Pancreas (tissue), 10 donors: ENCODE measurements at regions not wholly inside any gene's neighbourhood (a gene's known extent, or its start where the extent isn't known, plus 50 kb on each side); places are given as distances from the start of the nearest gene placed in this dataset.
"Not testable (repeated sequence)": the region's sequence is repeated elsewhere in the genome, so short reads cannot be mapped to it uniquely, and the experiment has no call there.

Experiments used
- ATAC-seq, 4 donors: fragments of 200-7000 bp; cut with Tn5 transposase; one replicate each; pipeline versions ENCODE4 v1.8.0 to v1.9.1; 2020; ENCODE audit warnings: mild to moderate bottlenecking in 4 of 4, moderate library complexity in 4 of 4
- DNase-seq, 6 donors: peaks; one replicate each; pipeline ENCODE4 v3.0.0-alpha.2; 2020
- FAIRE-seq: peaks from 2 replicates; lab custom pipeline; 2012; peaks lifted over from hg19 to GRCh38; lab: Jason Lieb, UNC
- H3K27ac ChIP-seq, 4 donors: fragments of 200-600 bp; sonication (generic); 1 replicate in 3 of 4; 2 replicates in 1 of 4; pipeline versions ENCODE4 v1.5.0 to v1.8.0; 2020
- H3K27me3 ChIP-seq, 4 donors: fragments of 200-600 bp; one replicate each; pipeline ENCODE4 v1.8.0; 2021
- H3K36me3 ChIP-seq, 3 donors: fragments of 200-600 bp; sonication (generic) in 1 of 3; one replicate each; pipeline versions ENCODE4 v1.5.0 to v1.8.0; 2020 to 2021
- H3K4me1 ChIP-seq, 3 donors: fragments of 200-600 bp; one replicate each; pipeline ENCODE4 v1.8.0; 2021
- H3K4me3 ChIP-seq, 4 donors: fragments of 200-600 bp; sonication (generic) in 2 of 4; one replicate each; pipeline versions ENCODE4 v1.5.0 to v1.8.0; 2020 to 2021
- H3K9me3 ChIP-seq, 4 donors: fragments of 200-600 bp; one replicate each; pipeline ENCODE4 v1.8.0; 2021
- WGBS, 2 donors: extraction: QIAGEN DNeasy Blood & Tissue Kit; methylation state at CpG; one replicate each; pipeline ENCODE4 v1.1.7; 2013; 5-methylcytosine and 5-hydroxymethylcytosine counted together
- intact Hi-C, 3 donors: fragments of 100-400 bp; cut with DNase I; formaldehyde crosslinking; loops; one replicate each; pipeline versions ENCODE4 v1.11.1 to v1.14.2; 2022
- TF ChIP-seq, protein P1 (sequence below), 4 donors: fragments of 200-600 bp; sonication (generic) in 3 of 4; IDR thresholded peaks; one replicate each; pipeline versions ENCODE4 v1.5.0 to v1.8.0; 2021; ENCODE audit warnings: antibody characterized with exemption in 4 of 4
- donor health status: healthy with polysubstance abuse.
- donor health status: DM: no; HTN: no; CAD: no; lungs with moderate emphysema.
- donor health status: DM: no; HTN: no; CAD: no.
- donor health status: control.
- donor health status: control.
- donor health status: Bipolar disorder and iron deficiency.
- donor health status: DM: yes; HTN: yes; CAD: no.
- donor health status: DM: no; HTN: no; CAD: no.
- donor health status: DM: no; HTN: no; CAD: no.
- donor health status: DM: yes; HTN: yes; CAD: no.

GRCh38 chr4:99736846-99737245, 79.2 kb upstream of the C4orf54 start:
- FAIRE-seq (no peak), ATAC-seq (peak; percentile 74 to 85 (median 78)), DNase-seq (peak in 4 of 6 donors; percentile 16 to 65 (median 39))
- TF ChIP-seq, protein P1, sequence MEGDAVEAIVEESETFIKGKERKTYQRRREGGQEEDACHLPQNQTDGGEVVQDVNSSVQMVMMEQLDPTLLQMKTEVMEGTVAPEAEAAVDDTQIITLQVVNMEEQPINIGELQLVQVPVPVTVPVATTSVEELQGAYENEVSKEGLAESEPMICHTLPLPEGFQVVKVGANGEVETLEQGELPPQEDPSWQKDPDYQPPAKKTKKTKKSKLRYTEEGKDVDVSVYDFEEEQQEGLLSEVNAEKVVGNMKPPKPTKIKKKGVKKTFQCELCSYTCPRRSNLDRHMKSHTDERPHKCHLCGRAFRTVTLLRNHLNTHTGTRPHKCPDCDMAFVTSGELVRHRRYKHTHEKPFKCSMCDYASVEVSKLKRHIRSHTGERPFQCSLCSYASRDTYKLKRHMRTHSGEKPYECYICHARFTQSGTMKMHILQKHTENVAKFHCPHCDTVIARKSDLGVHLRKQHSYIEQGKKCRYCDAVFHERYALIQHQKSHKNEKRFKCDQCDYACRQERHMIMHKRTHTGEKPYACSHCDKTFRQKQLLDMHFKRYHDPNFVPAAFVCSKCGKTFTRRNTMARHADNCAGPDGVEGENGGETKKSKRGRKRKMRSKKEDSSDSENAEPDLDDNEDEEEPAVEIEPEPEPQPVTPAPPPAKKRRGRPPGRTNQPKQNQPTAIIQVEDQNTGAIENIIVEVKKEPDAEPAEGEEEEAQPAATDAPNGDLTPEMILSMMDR (IDR thresholded peaks at IDR 0.05) = no peak
- Histone ChIP-seq H3K27ac (peak overlapping the region in 2 of 4 donors; percentile 47 to 55), H3K4me3 (no peak overlapping the region), H3K36me3 (no peaks in the 10 kb centered on the region), H3K27me3 (no peaks in the 10 kb centered on the region), H3K4me1 (peaks cover 0 to 10% (median 0%) of the 10 kb centered on the region in 3 donors), H3K9me3 (no peaks in the 10 kb centered on the region)
- WGBS, 2 donors = 20% methylated on average over 1 of the region's 1 CpG
- intact Hi-C loops = loop anchor here in 1 of 3 donors (10.0 kb wide), 1 partner anchor 68 kb away; no protein-coding TSS in a partner anchor

GRCh38 chr4:99735822-99736221, 78.2 kb upstream of the C4orf54 start:
- FAIRE-seq (no peak), ATAC-seq (peak; percentile 87 to 97 (median 92)), DNase-seq (peak in 3 of 6 donors; percentile 28 to 74 (median 59))
- Histone ChIP-seq H3K27ac (peak overlapping the region in 2 of 4 donors; percentile 47 to 55), H3K36me3 (no peaks in the 10 kb centered on the region), H3K4me3 (no peak overlapping the region), H3K4me1 (peaks cover 0 to 10% (median 0%) of the 10 kb centered on the region in 3 donors), H3K9me3 (no peaks in the 10 kb centered on the region), H3K27me3 (no peaks in the 10 kb centered on the region)
- intact Hi-C loops = loop anchor here in 1 of 3 donors (10.0 kb wide), 1 partner anchor 69 kb away; no protein-coding TSS in a partner anchor
- TF ChIP-seq, protein P1 (IDR thresholded peaks at IDR 0.05) = no peak

- FAIRE-seq (no peak), DNase-seq (no peak), ATAC-seq (no peak)
- Histone ChIP-seq H3K4me3 (no peak overlapping the region), H3K27ac (peak overlapping the region in 1 of 4 donors; percentile 47), H3K36me3 (no peaks in the 10 kb centered on the region), H3K4me1 (peaks cover 0 to 10% (median 0%) of the 10 kb centered on the region in 3 donors), H3K9me3 (no peaks in the 10 kb centered on the region), H3K27me3 (no peaks in the 10 kb centered on the region)
- TF ChIP-seq, protein P1 (IDR thresholded peaks at IDR 0.05) = no peak
- WGBS, 2 donors = 87 to 92% methylated on average over 2 of the region's 2 CpGs
- intact Hi-C loops = loop anchor here in 1 of 3 donors (10.0 kb wide), 1 partner anchor 70 kb away; no protein-coding TSS in a partner anchor
These were observed 77.1 kb upstream of the C4orf54 start for GRCh38 chr4:99734583-99735322.

GRCh38 chr4:99733455-99733854, 75.8 kb upstream of the C4orf54 start:
- DNase-seq, FAIRE-seq, H3K36me3 ChIP-seq, ATAC-seq, H3K4me1 ChIP-seq, H3K27me3 ChIP-seq, H3K4me3 ChIP-seq, H3K9me3 ChIP-seq, H3K27ac ChIP-seq: not testable (repeated sequence)
- intact Hi-C loops = loop anchor here in 1 of 3 donors (10.0 kb wide), 1 partner anchor 71 kb away; no protein-coding TSS in a partner anchor
- 71 to 93% methylated on average over 4 of the region's 4 CpGs for WGBS, 2 donors

DNA sequence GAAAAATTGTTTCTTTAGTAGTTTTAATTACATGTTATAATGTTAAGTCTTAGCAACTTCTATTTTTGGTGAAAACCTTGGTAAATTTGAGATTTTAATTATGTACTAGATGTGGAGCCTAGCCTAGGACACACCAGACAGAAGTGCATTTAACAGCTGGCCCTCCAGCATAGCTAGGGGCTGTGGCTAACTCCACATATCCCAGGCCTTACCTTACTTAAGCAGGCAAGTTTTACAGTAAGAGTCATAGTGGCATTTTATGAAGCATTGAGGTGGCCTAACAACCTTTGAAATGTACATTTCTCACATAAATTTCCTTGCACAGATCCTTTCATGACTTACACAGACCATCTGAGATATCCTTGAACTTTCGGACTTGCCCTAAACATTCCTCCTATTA, 71.6 kb upstream of the C4orf54 start:
- FAIRE-seq (no peak), ATAC-seq (no peak), DNase-seq (no peak)
- H3K27ac ChIP-seq = no peak overlapping the region
- H3K27me3 ChIP-seq = no peaks in the 10 kb centered on the region
- intact Hi-C loops = no loop called here
- TF ChIP-seq, protein P1 (IDR thresholded peaks at IDR 0.05) = no peak
- peaks cover 0 to 1% (median 0%) of the 10 kb centered on the region in 3 donors for H3K4me1 ChIP-seq
- no peaks in the 10 kb centered on the region for H3K36me3 ChIP-seq
- H3K9me3 ChIP-seq = no peaks in the 10 kb centered on the region
- H3K4me3 ChIP-seq = no peak overlapping the region
- WGBS, 2 donors = 91 to 97% methylated on average over 1 of the region's 1 CpG
